ENCODE measurements at regions not wholly inside any gene's neighbourhood (a gene's known extent, or its start where the extent isn't known, plus 50 kb on each side); places are given as distances from the start of the nearest gene placed in this dataset.
"Not testable (repeated sequence)": the region's sequence is repeated elsewhere in the genome, so short reads cannot be mapped to it uniquely, and the experiment has no call there.

DNA sequence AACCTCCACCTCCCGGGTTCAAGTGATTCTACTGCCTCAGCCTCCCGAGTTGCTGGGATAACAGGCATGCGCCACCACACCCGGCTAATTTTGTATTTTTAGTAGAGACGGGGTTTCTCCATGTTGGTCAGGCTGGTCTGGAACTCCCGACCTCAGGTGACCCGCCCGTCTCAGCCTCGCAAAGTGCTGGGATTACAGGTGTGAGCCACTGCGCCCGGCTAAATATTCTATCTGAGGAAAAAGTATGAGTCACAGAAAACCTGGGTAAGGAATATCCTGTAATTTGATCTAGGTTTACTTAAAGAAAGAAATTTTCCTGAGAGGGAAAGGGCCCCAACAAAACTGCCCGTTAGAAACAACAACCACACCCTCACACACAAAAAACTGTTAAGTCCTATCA, 776.2 kb upstream of the NCAM2 start:
- TF ChIP-seq POLR2A (IDR thresholded peaks at IDR 0.05; ENCODE audit: borderline replicate concordance, extremely low read depth, insufficient read depth, insufficient read length); CTCF (IDR thresholded peaks at IDR 0.05 in 2 of 3, conservative IDR thresholded peaks at IDR 0.05 in 1 of 3; ENCODE audit: borderline replicate concordance in 1 of 3, insufficient read depth in 1 of 3, low read depth in 2 of 3, low read length in 2 of 3); EZH2 (IDR thresholded peaks at IDR 0.05); POLR2AphosphoS5 (IDR thresholded peaks at IDR 0.05; ENCODE audit: low read depth, low read length); RAD21 (IDR thresholded peaks at IDR 0.05; ENCODE audit: low read depth); JUND (IDR thresholded peaks at IDR 0.05): not testable (repeated sequence)
- TF ChIP-seq, protein P1, sequence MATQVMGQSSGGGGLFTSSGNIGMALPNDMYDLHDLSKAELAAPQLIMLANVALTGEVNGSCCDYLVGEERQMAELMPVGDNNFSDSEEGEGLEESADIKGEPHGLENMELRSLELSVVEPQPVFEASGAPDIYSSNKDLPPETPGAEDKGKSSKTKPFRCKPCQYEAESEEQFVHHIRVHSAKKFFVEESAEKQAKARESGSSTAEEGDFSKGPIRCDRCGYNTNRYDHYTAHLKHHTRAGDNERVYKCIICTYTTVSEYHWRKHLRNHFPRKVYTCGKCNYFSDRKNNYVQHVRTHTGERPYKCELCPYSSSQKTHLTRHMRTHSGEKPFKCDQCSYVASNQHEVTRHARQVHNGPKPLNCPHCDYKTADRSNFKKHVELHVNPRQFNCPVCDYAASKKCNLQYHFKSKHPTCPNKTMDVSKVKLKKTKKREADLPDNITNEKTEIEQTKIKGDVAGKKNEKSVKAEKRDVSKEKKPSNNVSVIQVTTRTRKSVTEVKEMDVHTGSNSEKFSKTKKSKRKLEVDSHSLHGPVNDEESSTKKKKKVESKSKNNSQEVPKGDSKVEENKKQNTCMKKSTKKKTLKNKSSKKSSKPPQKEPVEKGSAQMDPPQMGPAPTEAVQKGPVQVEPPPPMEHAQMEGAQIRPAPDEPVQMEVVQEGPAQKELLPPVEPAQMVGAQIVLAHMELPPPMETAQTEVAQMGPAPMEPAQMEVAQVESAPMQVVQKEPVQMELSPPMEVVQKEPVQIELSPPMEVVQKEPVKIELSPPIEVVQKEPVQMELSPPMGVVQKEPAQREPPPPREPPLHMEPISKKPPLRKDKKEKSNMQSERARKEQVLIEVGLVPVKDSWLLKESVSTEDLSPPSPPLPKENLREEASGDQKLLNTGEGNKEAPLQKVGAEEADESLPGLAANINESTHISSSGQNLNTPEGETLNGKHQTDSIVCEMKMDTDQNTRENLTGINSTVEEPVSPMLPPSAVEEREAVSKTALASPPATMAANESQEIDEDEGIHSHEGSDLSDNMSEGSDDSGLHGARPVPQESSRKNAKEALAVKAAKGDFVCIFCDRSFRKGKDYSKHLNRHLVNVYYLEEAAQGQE (IDR thresholded peaks at IDR 0.05; ENCODE audit: low read depth) = not testable (repeated sequence)

Measured in HCT116 (cell line).